Psoas muscle (tissue), 7 donors: ENCODE measurements at regions not wholly inside any gene's neighbourhood (a gene's known extent, or its start where the extent isn't known, plus 50 kb on each side); places are given as distances from the start of the nearest gene placed in this dataset.

ENCODE experiments used
- ATAC-seq, 4 donors: fragments of 200-7000 bp; cut with Tn5 transposase; one replicate each; pipeline ENCODE4 v1.9.1; 2020; ENCODE audit warnings: moderate library complexity in 3 of 4, mild to moderate bottlenecking in 2 of 4
- DNase-seq, 2 donors: peaks; one replicate each; pipeline ENCODE4 v3.0.0-alpha.2; 2020
- H3K27ac ChIP-seq: fragments of 200-600 bp; one replicate; pipeline ENCODE4 v1.8.0; 2022
- H3K27me3 ChIP-seq, 3 donors: fragments of 200-600 bp in 1 of 3; one replicate each; pipeline versions ENCODE4 v1.6.1 to v1.8.0; 2013 to 2022; ENCODE audit warnings: low read length in 2 of 3, mild to moderate bottlenecking in 2 of 3, moderate library complexity in 1 of 3; ENCODE audit not compliant: insufficient read depth in 3 of 3
- H3K36me3 ChIP-seq, 2 donors: fragments of 200-600 bp in 1 of 2; one replicate each; pipeline versions ENCODE4 v1.6.1 to v1.8.0; 2013 to 2022; ENCODE audit warnings: low read depth in 1 of 2, mild to moderate bottlenecking in 1 of 2, moderate library complexity in 1 of 2; ENCODE audit not compliant: insufficient read depth in 1 of 2
- H3K4me1 ChIP-seq: fragments of 200-600 bp; one replicate; pipeline ENCODE4 v1.8.0; 2022
- H3K4me3 ChIP-seq: fragments of 200-600 bp; one replicate; pipeline ENCODE4 v1.8.0; 2022; ENCODE audit warnings: mild to moderate bottlenecking
- H3K9me3 ChIP-seq: fragments of 200-600 bp; one replicate; pipeline ENCODE4 v1.8.0; 2022
- WGBS, 3 donors: extraction: QIAGEN DNeasy Blood & Tissue Kit; methylation state at CpG; one replicate each; pipeline versions ENCODE4 v1.1.6 to v1.1.7; 2013; 5-methylcytosine and 5-hydroxymethylcytosine counted together
- intact Hi-C, 2 donors: fragments of 100-400 bp; cut with DNase I; formaldehyde crosslinking; loops; one replicate each; pipeline versions ENCODE4 v1.11.0 to v1.14.2; 2022
- TF ChIP-seq, protein P1 (sequence below): fragments of 200-600 bp; IDR thresholded peaks from one replicate; pipeline ENCODE4 v1.8.0; 2022; ENCODE audit warnings: antibody characterized with exemption
- donor health status: healthy with polysubstance abuse.
- donor health status: DM: no; HTN: no; CAD: no; lungs with moderate emphysema.
- donor health status: Bipolar disorder and iron deficiency.
- donor health status: healthy.
- donor health status: DM: yes; HTN: yes; CAD: no.
- donor health status: DM: no; HTN: no; CAD: no.
- donor health status: DM: yes; HTN: yes; CAD: no.

DNA sequence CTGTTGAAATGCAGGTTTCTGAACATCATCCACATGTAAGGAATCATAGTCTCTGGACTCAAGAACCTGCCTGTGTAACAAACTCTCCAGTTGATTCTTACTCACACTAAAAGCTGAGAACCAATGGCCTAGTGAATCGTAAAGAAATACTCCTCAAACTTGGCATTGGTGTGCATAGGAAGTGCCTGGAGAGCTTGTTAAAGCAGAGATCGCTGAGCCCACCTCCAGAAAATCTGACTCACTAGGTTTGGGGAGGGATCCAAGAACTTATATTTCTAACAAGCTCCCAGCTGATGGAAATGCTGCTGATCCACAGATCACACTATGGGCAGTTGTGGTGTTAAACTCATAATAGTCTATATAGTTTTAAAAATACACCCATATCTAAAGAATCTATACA, 55.8 kb upstream of the LMCD1 start:
- intact Hi-C loops: no loop called here
- no peak overlapping the region for H3K27ac ChIP-seq
- no peak overlapping the region for H3K4me3 ChIP-seq
- ATAC-seq: no peak
- H3K27me3 ChIP-seq: no peaks in the 10 kb centered on the region
- DNase-seq: no peak
- TF ChIP-seq, protein P1, sequence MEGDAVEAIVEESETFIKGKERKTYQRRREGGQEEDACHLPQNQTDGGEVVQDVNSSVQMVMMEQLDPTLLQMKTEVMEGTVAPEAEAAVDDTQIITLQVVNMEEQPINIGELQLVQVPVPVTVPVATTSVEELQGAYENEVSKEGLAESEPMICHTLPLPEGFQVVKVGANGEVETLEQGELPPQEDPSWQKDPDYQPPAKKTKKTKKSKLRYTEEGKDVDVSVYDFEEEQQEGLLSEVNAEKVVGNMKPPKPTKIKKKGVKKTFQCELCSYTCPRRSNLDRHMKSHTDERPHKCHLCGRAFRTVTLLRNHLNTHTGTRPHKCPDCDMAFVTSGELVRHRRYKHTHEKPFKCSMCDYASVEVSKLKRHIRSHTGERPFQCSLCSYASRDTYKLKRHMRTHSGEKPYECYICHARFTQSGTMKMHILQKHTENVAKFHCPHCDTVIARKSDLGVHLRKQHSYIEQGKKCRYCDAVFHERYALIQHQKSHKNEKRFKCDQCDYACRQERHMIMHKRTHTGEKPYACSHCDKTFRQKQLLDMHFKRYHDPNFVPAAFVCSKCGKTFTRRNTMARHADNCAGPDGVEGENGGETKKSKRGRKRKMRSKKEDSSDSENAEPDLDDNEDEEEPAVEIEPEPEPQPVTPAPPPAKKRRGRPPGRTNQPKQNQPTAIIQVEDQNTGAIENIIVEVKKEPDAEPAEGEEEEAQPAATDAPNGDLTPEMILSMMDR: no peak
- no peaks in the 10 kb centered on the region for H3K9me3 ChIP-seq
- H3K4me1 ChIP-seq: peaks cover 28% of the 10 kb centered on the region
- no peaks in the 10 kb centered on the region for H3K36me3 ChIP-seq
- WGBS, 3 donors: 64 to 73% (median 67%) methylated on average over 2 of the region's 2 CpGs

- H3K4me3 ChIP-seq: no peak overlapping the region
- 90 to 96% (median 93%) methylated on average over 2 of the region's 2 CpGs for WGBS, 3 donors
- H3K27ac ChIP-seq: no peak overlapping the region
- no peaks in the 10 kb centered on the region for H3K9me3 ChIP-seq
- DNase-seq (no peak), ATAC-seq (no peak)
- intact Hi-C loops: no loop called here
- no peaks in the 10 kb centered on the region for H3K36me3 ChIP-seq
- no peaks in the 10 kb centered on the region for H3K27me3 ChIP-seq
- peaks cover 28% of the 10 kb centered on the region for H3K4me1 ChIP-seq
- TF ChIP-seq, protein P1: no peak
Measured at GRCh38 chr3:8446845-8447244, 54.8 kb upstream of the LMCD1 start.

- no peaks in the 10 kb centered on the region for H3K9me3 ChIP-seq
- intact Hi-C loops: no loop called here
- H3K27me3 ChIP-seq: no peaks in the 10 kb centered on the region
- H3K4me1 ChIP-seq: no peaks in the 10 kb centered on the region
- H3K4me3 ChIP-seq: no peak overlapping the region
- ATAC-seq (peak in 2 of 4 donors; percentile 36 to 39), DNase-seq (no peak)
- TF ChIP-seq, protein P1: peak; percentile 4
- no peaks in the 10 kb centered on the region for H3K36me3 ChIP-seq
- no peak overlapping the region for H3K27ac ChIP-seq
Measured at GRCh38 chr3:8450618-8451017, 51.0 kb upstream of the LMCD1 start.

GRCh38 chr3:8451696-8452095, 49.9 kb upstream of the LMCD1 start:
- ATAC-seq (no peak), DNase-seq (no peak)
- Histone ChIP-seq H3K27me3 (no peaks in the 10 kb centered on the region), H3K27ac (no peak overlapping the region), H3K9me3 (no peaks in the 10 kb centered on the region), H3K4me3 (no peak overlapping the region), H3K36me3 (no peaks in the 10 kb centered on the region), H3K4me1 (no peaks in the 10 kb centered on the region)
- intact Hi-C loops: no loop called here
- 61 to 66% (median 64%) methylated on average over 4 of the region's 4 CpGs for WGBS, 3 donors
- TF ChIP-seq, protein P1: no peak
